ENCODE measurements at regions not wholly inside any gene's neighbourhood (a gene's known extent, or its start where the extent isn't known, plus 50 kb on each side); places are given as distances from the start of the nearest gene placed in this dataset.

DNA sequence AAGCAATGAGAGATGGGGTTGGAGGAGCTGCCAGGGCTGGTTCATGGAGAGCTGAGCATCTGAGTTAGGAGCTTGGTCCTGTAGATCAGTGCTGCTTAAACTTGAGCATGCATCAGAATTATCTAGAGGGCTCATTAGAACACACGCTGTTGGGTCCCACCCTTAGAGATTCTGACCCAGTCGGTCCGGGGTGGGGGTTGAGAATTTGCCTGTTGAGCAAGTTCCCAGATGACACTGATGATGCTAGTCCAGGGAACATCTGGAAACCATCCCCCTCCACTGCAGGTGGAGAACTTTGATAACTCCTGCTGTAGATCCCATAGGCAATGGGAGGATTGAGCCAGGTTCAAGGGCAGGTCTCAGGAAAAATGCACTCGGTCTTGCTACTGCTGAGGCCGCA lies 158.0 kb upstream of the KLF4 start:
- TF ChIP-seq, protein P1, sequence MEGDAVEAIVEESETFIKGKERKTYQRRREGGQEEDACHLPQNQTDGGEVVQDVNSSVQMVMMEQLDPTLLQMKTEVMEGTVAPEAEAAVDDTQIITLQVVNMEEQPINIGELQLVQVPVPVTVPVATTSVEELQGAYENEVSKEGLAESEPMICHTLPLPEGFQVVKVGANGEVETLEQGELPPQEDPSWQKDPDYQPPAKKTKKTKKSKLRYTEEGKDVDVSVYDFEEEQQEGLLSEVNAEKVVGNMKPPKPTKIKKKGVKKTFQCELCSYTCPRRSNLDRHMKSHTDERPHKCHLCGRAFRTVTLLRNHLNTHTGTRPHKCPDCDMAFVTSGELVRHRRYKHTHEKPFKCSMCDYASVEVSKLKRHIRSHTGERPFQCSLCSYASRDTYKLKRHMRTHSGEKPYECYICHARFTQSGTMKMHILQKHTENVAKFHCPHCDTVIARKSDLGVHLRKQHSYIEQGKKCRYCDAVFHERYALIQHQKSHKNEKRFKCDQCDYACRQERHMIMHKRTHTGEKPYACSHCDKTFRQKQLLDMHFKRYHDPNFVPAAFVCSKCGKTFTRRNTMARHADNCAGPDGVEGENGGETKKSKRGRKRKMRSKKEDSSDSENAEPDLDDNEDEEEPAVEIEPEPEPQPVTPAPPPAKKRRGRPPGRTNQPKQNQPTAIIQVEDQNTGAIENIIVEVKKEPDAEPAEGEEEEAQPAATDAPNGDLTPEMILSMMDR (IDR thresholded peaks at IDR 0.05): no peak
- TF ChIP-seq POLR2A (IDR thresholded peaks at IDR 0.05): no peak
